AG04449 (cell line): ENCODE measurements at regions not wholly inside any gene's neighbourhood (a gene's known extent, or its start where the extent isn't known, plus 50 kb on each side); places are given as distances from the start of the nearest gene placed in this dataset.

ENCODE experiments used
- CTCF ChIA-PET: fragments of 350-600 bp; formaldehyde crosslinking; extraction: SDS; loops from one replicate; lab custom pipeline; 2021; ENCODE audit warnings: antibody characterized with exemption; lab: Yijun Ruan, JAX
- POLR2A ChIA-PET: fragments of 400-600, 350-600 bp; formaldehyde crosslinking; extraction: SDS; loops from one replicate; lab custom pipeline; 2020; ENCODE audit warnings: antibody characterized with exemption, inconsistent platforms; lab: Yijun Ruan, JAX
- DNase-seq: peaks from one replicate; pipeline ENCODE4 v3.0.0-alpha.2; 2010; ENCODE audit warnings: low read depth, low spot score
- H3K4me3 ChIP-seq: 2 replicates; pipeline ENCODE4 v1.5.1; 2011; ENCODE audit warnings: low read depth, mild to moderate bottlenecking, control low read depth, low read length
- TF ChIP-seq, protein P1 (sequence below): IDR thresholded peaks from one replicate; pipeline ENCODE4 v1.5.1; 2011; ENCODE audit warnings: mild to moderate bottlenecking, moderate library complexity, low read length, control low read depth, inconsistent platforms; ENCODE audit not compliant: insufficient read depth; ENCODE audit errors: missing control alignments

DNA sequence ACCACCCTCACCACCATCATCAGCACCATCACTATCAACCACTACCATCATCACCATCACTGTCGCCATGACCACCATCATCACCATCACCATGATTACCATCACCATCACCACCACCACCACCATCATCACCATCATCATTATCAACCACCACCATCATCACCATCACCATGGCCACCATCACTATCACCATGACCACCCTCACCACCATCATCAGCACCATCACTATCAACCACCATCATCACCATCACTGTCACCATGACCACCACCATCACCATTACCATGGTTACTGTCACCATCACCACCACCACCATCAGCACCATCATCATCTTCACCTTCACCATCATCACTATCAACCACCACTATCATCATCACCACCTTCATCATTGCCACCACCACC is 183.4 kb downstream of the SHANK2 start:
- H3K4me3 ChIP-seq, result no peak overlapping the region
- POLR2A ChIA-PET, result no interaction called here
- CTCF ChIA-PET, result no interaction called here
- no peak for DNase-seq
- TF ChIP-seq, protein P1, sequence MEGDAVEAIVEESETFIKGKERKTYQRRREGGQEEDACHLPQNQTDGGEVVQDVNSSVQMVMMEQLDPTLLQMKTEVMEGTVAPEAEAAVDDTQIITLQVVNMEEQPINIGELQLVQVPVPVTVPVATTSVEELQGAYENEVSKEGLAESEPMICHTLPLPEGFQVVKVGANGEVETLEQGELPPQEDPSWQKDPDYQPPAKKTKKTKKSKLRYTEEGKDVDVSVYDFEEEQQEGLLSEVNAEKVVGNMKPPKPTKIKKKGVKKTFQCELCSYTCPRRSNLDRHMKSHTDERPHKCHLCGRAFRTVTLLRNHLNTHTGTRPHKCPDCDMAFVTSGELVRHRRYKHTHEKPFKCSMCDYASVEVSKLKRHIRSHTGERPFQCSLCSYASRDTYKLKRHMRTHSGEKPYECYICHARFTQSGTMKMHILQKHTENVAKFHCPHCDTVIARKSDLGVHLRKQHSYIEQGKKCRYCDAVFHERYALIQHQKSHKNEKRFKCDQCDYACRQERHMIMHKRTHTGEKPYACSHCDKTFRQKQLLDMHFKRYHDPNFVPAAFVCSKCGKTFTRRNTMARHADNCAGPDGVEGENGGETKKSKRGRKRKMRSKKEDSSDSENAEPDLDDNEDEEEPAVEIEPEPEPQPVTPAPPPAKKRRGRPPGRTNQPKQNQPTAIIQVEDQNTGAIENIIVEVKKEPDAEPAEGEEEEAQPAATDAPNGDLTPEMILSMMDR, result no peak

DNA sequence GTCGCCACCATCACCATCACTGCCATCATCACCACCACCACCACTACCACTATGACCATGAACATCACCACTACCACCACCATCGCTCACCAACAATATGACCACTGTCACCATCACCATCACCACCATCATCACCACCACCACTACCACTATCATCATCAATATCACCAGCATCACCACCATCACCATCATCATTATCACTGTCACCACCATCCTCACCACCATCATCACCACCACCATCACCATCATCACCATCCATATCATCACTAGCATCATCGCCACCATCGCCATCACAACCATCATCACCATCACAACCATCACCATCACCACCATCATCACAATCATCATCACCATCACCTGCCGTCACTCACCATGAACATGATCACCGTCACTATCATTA is 184.6 kb downstream of the SHANK2 start:
- POLR2A ChIA-PET, result no interaction called here
- CTCF ChIA-PET, result no interaction called here
- no peak for DNase-seq
- no peak overlapping the region for H3K4me3 ChIP-seq
- TF ChIP-seq, protein P1, result no peak

DNA sequence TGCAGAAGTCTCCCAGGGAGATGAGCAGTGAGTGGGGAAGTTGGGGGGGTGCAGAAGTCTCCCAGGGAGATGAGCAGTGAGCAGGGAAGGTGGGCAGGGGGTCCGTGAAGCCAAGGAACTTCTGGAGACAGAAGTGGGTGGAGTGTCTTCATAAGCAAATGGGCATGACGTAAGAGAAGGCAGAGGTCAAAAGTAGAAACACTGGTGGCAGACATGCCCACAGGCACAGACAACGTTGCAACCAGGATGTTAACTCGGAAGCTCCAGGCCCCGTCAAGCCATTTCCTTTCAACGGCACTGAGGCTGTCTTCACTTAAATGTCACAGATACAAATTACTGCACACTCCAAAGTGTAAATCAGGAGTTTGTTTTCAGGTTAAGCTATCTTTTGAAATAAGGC is 186.1 kb downstream of the SHANK2 start:
- ChIA-PET CTCF (no interaction called here), POLR2A (no interaction called here)
- H3K4me3 ChIP-seq, result no peak overlapping the region
- TF ChIP-seq, protein P1, result no peak
- no peak for DNase-seq

DNA sequence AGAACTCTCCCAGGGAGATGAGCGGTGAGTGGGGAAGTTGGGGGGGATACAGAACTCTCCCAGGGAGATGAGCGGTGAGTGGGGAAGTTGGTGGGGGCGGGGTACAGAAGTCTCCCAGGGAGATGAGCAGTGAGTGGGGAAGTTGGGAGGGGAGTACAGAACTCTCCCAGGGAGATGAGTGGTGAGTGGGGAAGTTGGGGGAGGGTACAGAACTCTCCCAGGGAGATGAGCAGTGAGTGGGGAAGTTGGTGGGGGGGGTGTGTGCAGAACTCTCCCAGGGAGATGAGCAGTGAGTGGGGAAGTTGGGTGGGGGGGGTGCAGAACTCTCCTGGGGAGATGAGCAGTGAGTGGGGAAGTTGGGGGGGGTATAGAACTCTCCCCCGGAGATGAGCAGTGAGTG is 186.5 kb downstream of the SHANK2 start:
- ChIA-PET CTCF (no interaction called here), POLR2A (no interaction called here)
- no peak for DNase-seq
- TF ChIP-seq, protein P1, result no peak
- H3K4me3 ChIP-seq, result no peak overlapping the region

DNA sequence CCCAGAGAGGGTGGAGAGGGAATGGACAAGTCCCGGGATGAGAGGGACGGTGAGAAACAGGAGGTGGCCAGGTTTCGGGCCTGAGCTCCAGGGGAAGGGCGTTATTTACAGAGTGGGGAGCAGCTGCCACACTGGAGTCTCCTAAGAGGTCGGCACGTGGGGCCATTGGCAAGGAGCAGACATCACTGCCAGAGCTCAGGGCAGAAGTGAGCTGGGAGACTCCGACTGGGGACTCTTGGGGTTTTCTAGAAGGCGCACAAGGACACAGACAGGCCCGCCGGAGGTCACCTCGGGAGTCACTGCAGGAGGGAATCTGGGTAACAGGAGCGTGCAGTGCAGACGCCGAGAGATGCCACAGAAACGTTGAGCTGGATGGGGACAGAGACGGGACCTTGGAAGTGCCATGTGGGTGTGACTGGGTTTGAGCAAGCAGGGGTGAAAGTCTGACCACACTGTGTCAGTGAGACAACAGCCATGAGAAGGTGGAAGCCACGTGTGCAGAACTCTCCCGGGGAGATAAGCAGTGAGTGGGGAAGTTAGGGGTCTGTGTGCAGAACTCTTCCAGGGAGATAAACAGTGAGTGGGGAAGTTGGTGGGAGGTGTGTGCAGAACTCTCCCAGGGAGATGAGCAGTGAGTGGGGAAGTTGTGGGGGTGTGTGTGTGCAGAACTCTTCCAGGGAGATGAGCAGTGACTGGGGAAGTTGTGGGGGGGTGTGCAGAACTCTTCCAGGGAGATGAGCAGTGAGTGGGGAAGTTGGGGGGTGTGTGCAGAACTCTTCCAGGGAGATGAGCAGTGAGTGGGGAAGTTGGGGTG is 187.5 kb downstream of the SHANK2 start:
- DNase-seq, result no peak
- POLR2A ChIA-PET, result no interaction called here

DNA sequence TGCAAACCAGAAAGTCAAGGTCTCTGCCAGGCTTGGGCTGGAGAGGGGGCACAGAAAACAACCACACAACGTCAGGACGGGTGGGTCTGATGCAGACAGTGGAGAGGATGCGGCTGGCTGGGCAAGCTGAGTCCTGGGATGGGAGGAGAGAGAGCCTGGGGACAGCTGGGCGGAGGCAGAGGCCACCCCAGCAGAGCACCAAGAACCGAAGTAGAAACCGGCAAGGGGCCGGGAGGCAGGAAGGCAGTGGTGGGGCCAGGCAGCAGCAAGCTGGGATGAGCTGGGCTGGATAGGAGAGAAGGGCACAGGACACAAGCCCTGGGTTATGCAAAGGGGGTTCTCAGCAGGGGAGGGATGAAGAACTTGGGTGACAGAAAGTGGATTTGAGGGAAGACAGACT is 188.2 kb downstream of the SHANK2 start:
- ChIA-PET POLR2A (no interaction called here), CTCF (no interaction called here)
- TF ChIP-seq, protein P1, result no peak
- no peak for DNase-seq
- no peak overlapping the region for H3K4me3 ChIP-seq

More for the DNA sequence above, 187.5 kb downstream of the SHANK2 start:
- CTCF ChIA-PET, result no interaction called here
- no peak overlapping the region for H3K4me3 ChIP-seq
- TF ChIP-seq, protein P1, result no peak
